Fibroblast of lung (primary cell): ENCODE measurements at regions not wholly inside any gene's neighbourhood (a gene's known extent, or its start where the extent isn't known, plus 50 kb on each side); places are given as distances from the start of the nearest gene placed in this dataset.

Source experiments
- CTCF ChIP-seq, 2 donors: IDR thresholded peaks in 1 of 2; conservative IDR thresholded peaks in 1 of 2; 1 replicate in 1 of 2; 2 replicates in 1 of 2; pipeline ENCODE4 v1.5.1; 2011 to 2012; ENCODE audit warnings: low read length in 2 of 2, control low read depth in 1 of 2, inconsistent platforms in 1 of 2, low read depth in 1 of 2, mild to moderate bottlenecking in 1 of 2
- EZH2 ChIP-seq: IDR thresholded peaks from 2 replicates; pipeline ENCODE4 v1.5.1; 2012; ENCODE audit warnings: low read length, control low read depth, mild to moderate bottlenecking; ENCODE audit errors: missing control alignments

DNA sequence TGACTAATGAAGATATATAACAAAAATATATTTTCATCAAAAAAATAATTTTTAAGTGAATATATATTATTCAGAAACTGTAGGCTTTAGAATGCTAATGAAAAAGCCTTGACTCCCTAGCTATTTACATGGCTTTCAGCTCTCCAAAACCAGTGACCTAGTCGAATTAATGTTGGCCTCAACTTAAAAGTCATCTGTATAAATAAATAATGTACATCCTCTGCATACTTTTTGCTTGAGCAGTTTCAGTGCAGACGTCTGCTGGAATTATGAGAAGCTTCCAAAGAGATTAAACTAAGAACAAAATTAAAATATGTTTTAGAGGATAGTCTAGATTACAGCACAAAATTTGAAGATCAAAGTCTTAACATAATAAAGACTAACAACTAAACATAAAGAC is 520.4 kb upstream of the ALCAM start:
- no peak for TF ChIP-seq CTCF (conservative IDR thresholded peaks at IDR 0.05 in 1 of 2, IDR thresholded peaks at IDR 0.05 in 1 of 2; ENCODE audit: low read depth in 1 of 2, low read length in 2 of 2)
- no peak for TF ChIP-seq EZH2
